Endothelial cell of umbilical vein (primary cell): ENCODE measurements at regions not wholly inside any gene's neighbourhood (a gene's known extent, or its start where the extent isn't known, plus 50 kb on each side); places are given as distances from the start of the nearest gene placed in this dataset.

Experiments used
- BruUV-seq: library from RNA; stranded (reverse); fragments of 400-500 nt; replicated peaks from 2 replicates; lab custom pipeline; 2021; lab: Mats Ljungman, UMichigan
- CTCF ChIA-PET: fragments of 300-600, 350-600 bp; sonication (Branson Sonifier 250); formaldehyde crosslinking; loops from one replicate; lab custom pipeline; 2021; ENCODE audit warnings: antibody characterized with exemption, inconsistent platforms; lab: Charles Lee
- POLR2A ChIA-PET: fragments of 300-600, 350-600 bp; sonication (Branson Sonifier 250); formaldehyde crosslinking; loops from one replicate; lab custom pipeline; 2021; ENCODE audit warnings: antibody characterized with exemption, inconsistent platforms; lab: Charles Lee
- DNase-seq: peaks from one replicate; pipeline ENCODE4 v3.0.0-alpha.2; 2011; ENCODE audit warnings: low read depth, low spot score
- FAIRE-seq: peaks from 2 replicates; lab custom pipeline; 2011; peaks lifted over from hg19 to GRCh38; lab: Jason Lieb, UNC
- H2AFZ ChIP-seq: 2 replicates; pipeline ENCODE4 v1.6.0; 2012; ENCODE audit warnings: low read depth, low read length, control low read depth, inconsistent platforms
- H3K27ac ChIP-seq: 2 replicates; pipeline ENCODE4 v1.5.1; 2011; ENCODE audit warnings: low read depth, mild to moderate bottlenecking, control low read depth, low read length, moderate library complexity; ENCODE audit not compliant: insufficient read depth
- H3K27me3 ChIP-seq, 2 experiments: 2 replicates each; pipeline versions ENCODE4 v1.6.0 to v1.6.1; 2011; ENCODE audit warnings: low read length in 2 of 2, mixed read lengths in 1 of 2; ENCODE audit not compliant: control insufficient read depth in 2 of 2, insufficient read depth in 2 of 2
- H3K36me3 ChIP-seq, 2 experiments: 2 replicates in 1 of 2; 3 replicates in 1 of 2; pipeline ENCODE4 v1.5.1; 2011; ENCODE audit warnings: low read length in 2 of 2, mild to moderate bottlenecking in 1 of 2, moderate library complexity in 1 of 2; ENCODE audit not compliant: control insufficient read depth in 2 of 2, insufficient read depth in 2 of 2; ENCODE audit errors: extremely low read depth in 1 of 2
- H3K4me1 ChIP-seq: 3 replicates; pipeline ENCODE4 v1.5.1; 2011; ENCODE audit warnings: mild to moderate bottlenecking, low read length; ENCODE audit not compliant: control insufficient read depth, insufficient read depth; ENCODE audit errors: extremely low read depth
- H3K4me2 ChIP-seq: 2 replicates; pipeline ENCODE4 v1.6.1; 2011; ENCODE audit warnings: low read length, control low read depth, mixed read lengths; ENCODE audit not compliant: insufficient read depth
- H3K4me3 ChIP-seq, 3 experiments: fragments of 200-600 bp in 1 of 3; sonication (generic), shearing (Covaris generic) in 1 of 3; replicated peaks in 1 of 3; 2 replicates each; pipeline ENCODE4 v1.5.1; 2011 to 2016; ENCODE audit warnings: control low read depth in 3 of 3, low read length in 3 of 3, mild to moderate bottlenecking in 2 of 3, inconsistent platforms in 1 of 3, low read depth in 1 of 3, moderate library complexity in 1 of 3; ENCODE audit not compliant: insufficient read depth in 1 of 3
- H3K79me2 ChIP-seq: 2 replicates; pipeline ENCODE4 v1.6.0; 2012; ENCODE audit warnings: low read length, inconsistent platforms; ENCODE audit not compliant: control insufficient read depth, insufficient read depth
- H3K9ac ChIP-seq: replicated peaks from 2 replicates; pipeline ENCODE3; 2011; ENCODE audit warnings: low read length, control low read depth; ENCODE audit not compliant: insufficient read depth; ENCODE audit errors: extremely low read depth
- H3K9me1 ChIP-seq: replicated peaks from 3 replicates; pipeline ENCODE4 v1.6.0; 2011; ENCODE audit warnings: mild to moderate bottlenecking, low read length; ENCODE audit not compliant: control insufficient read depth, insufficient read depth; ENCODE audit errors: extremely low read depth
- H3K9me3 ChIP-seq: replicated peaks from 2 replicates; pipeline ENCODE4 v1.5.1; 2012; ENCODE audit warnings: low read length, inconsistent platforms; ENCODE audit not compliant: control insufficient read depth, insufficient read depth
- H4K20me1 ChIP-seq: replicated peaks from 2 replicates; pipeline ENCODE3; 2011; ENCODE audit warnings: mild to moderate bottlenecking, low read length; ENCODE audit not compliant: control insufficient read depth, insufficient read depth; ENCODE audit errors: extremely low read depth
- CTCF ChIP-seq, 2 donors: IDR thresholded peaks; 1 replicate in 1 of 2; 2 replicates in 1 of 2; pipeline ENCODE4 v1.5.1; 2011; ENCODE audit warnings: low read length in 2 of 2, mild to moderate bottlenecking in 2 of 2, moderate library complexity in 2 of 2, control low read depth in 1 of 2, inconsistent platforms in 1 of 2, low read depth in 1 of 2; ENCODE audit not compliant: insufficient read depth in 1 of 2; ENCODE audit errors: extremely low read depth in 1 of 2
- EZH2 ChIP-seq: IDR thresholded peaks from 2 replicates; pipeline ENCODE4 v1.6.1; 2012; ENCODE audit warnings: borderline replicate concordance, low read depth, mild to moderate bottlenecking, moderate library complexity, low read length, inconsistent platforms; ENCODE audit not compliant: severe bottlenecking
- FOS ChIP-seq: IDR thresholded peaks from 2 replicates; pipeline ENCODE4 v1.6.1; 2011; ENCODE audit warnings: mild to moderate bottlenecking, low read length, moderate library complexity, borderline replicate concordance; ENCODE audit not compliant: insufficient read depth
- GATA2 ChIP-seq: IDR thresholded peaks from 2 replicates; pipeline ENCODE4 v1.7.0; 2011; ENCODE audit warnings: low read depth, mild to moderate bottlenecking, moderate library complexity, mixed read lengths, low read length; ENCODE audit not compliant: insufficient read length, insufficient read depth
- JUN ChIP-seq: IDR thresholded peaks from 2 replicates; pipeline ENCODE4 v1.6.1; 2011; ENCODE audit warnings: borderline replicate concordance, low read depth; ENCODE audit not compliant: insufficient read length, insufficient read depth
- MYC ChIP-seq: IDR thresholded peaks from one replicate; pipeline ENCODE4 v1.6.1; 2011; ENCODE audit warnings: mild to moderate bottlenecking, low read depth, low read length
- POLR2A ChIP-seq: IDR thresholded peaks from 2 replicates; pipeline ENCODE4 v1.6.1; 2012; ENCODE audit warnings: low read depth, mild to moderate bottlenecking, control low read depth, low read length
- POLR2AphosphoS5 ChIP-seq: IDR thresholded peaks from 2 replicates; pipeline ENCODE4 v1.6.1; 2012; ENCODE audit warnings: low read depth, mild to moderate bottlenecking, control low read depth, low read length, moderate library complexity; ENCODE audit not compliant: insufficient read depth
- dilution Hi-C: fragments of 300-500 bp; cut with MboI; formaldehyde crosslinking; loops from one replicate; pipeline ENCODE4 v1.15.0; 2019; ENCODE audit warnings: low sequenced_read_pairs; ENCODE audit not compliant: extremely low pct_ligation_motif_present
- intact Hi-C: fragments of 100-400 bp; cut with micrococcal nuclease; formaldehyde crosslinking; loops from one replicate; pipeline ENCODE4 v1.10.0; 2022
- TF ChIP-seq, protein P1 (sequence below): IDR thresholded peaks from 2 replicates; pipeline ENCODE4 v1.6.1; 2011; ENCODE audit not compliant: insufficient read depth, insufficient read length

GRCh38 chr13:111518161-111518792 is 197.8 kb downstream of the TEX29 start:
- BruUV-seq, result no TSS peak
- H3K9me3 ChIP-seq, result no peaks in the 10 kb centered on the region
- no peak overlapping the region for H2AFZ ChIP-seq
- H3K27ac ChIP-seq, result no peak overlapping the region
- no peak overlapping the region for H3K4me2 ChIP-seq
- POLR2A ChIA-PET, result no interaction called here
- no peak overlapping the region for H3K4me3 ChIP-seq
- no peaks in the 10 kb centered on the region for H3K9me1 ChIP-seq
- intact Hi-C loops, result no loop called here
- H3K36me3 ChIP-seq, result no peaks in the 10 kb centered on the region
- DNase-seq (no peak), FAIRE-seq (no peak)
- CTCF ChIA-PET, result no interaction called here
- TF ChIP-seq GATA2 (no peak), POLR2AphosphoS5 (no peak), CTCF (IDR thresholded peaks at IDR 0.05; ENCODE audit: extremely low read depth in 1 of 2, insufficient read depth in 1 of 2, low read depth in 1 of 2, low read length in 2 of 2) (no peak), FOS (no peak), EZH2 (no peak), POLR2A (no peak), MYC (no peak), JUN (no peak)
- TF ChIP-seq, protein P1, sequence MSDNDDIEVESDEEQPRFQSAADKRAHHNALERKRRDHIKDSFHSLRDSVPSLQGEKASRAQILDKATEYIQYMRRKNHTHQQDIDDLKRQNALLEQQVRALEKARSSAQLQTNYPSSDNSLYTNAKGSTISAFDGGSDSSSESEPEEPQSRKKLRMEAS, result no peak
- no peaks in the 10 kb centered on the region for H4K20me1 ChIP-seq
- H3K27me3 ChIP-seq, result no peaks in the 10 kb centered on the region
- no peak overlapping the region for H3K9ac ChIP-seq
- dilution Hi-C loops, result no loop called here
- no peaks in the 10 kb centered on the region for H3K4me1 ChIP-seq
- no peaks in the 10 kb centered on the region for H3K79me2 ChIP-seq
